AG09309 (cell line): ENCODE measurements at regions not wholly inside any gene's neighbourhood (a gene's known extent, or its start where the extent isn't known, plus 50 kb on each side); places are given as distances from the start of the nearest gene placed in this dataset.

Experiments used
- DNase-seq: peaks from one replicate; pipeline ENCODE4 v3.0.0-alpha.2; 2010; ENCODE audit warnings: low read depth
- H3K4me3 ChIP-seq: 2 replicates; pipeline ENCODE4 v1.5.1; 2011; ENCODE audit warnings: mild to moderate bottlenecking, low read depth, low read length, moderate library complexity; ENCODE audit not compliant: control insufficient read depth
- TF ChIP-seq, protein P1 (sequence below): IDR thresholded peaks from 2 replicates; pipeline ENCODE4 v1.5.1; 2011; ENCODE audit warnings: mild to moderate bottlenecking, low read depth, low read length, inconsistent platforms; ENCODE audit not compliant: insufficient read depth, control insufficient read depth; ENCODE audit errors: missing control alignments

DNA sequence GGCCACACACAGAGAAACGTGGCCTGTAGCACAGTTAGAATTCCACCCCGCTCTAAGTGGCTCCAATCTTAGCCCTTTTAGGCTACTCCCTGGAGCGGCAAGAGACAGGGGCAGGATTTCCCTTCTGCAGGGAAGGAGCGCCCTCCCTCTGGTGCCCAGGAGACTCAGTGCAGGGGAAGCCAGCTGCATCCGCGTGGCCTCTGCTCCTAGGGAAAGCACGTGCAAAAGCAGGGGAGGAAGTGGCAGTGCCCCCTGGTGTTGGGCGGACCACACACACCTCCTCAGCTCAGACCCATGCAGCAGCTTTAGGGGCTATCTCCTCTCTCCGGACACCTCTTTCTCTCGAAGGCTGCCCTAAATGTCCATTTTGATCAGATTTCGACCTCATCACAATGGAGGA is 50.0 kb downstream of the SPRING1 start:
- TF ChIP-seq, protein P1, sequence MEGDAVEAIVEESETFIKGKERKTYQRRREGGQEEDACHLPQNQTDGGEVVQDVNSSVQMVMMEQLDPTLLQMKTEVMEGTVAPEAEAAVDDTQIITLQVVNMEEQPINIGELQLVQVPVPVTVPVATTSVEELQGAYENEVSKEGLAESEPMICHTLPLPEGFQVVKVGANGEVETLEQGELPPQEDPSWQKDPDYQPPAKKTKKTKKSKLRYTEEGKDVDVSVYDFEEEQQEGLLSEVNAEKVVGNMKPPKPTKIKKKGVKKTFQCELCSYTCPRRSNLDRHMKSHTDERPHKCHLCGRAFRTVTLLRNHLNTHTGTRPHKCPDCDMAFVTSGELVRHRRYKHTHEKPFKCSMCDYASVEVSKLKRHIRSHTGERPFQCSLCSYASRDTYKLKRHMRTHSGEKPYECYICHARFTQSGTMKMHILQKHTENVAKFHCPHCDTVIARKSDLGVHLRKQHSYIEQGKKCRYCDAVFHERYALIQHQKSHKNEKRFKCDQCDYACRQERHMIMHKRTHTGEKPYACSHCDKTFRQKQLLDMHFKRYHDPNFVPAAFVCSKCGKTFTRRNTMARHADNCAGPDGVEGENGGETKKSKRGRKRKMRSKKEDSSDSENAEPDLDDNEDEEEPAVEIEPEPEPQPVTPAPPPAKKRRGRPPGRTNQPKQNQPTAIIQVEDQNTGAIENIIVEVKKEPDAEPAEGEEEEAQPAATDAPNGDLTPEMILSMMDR: peak; percentile 35
- DNase-seq: no peak
- no peak overlapping the region for H3K4me3 ChIP-seq

DNA sequence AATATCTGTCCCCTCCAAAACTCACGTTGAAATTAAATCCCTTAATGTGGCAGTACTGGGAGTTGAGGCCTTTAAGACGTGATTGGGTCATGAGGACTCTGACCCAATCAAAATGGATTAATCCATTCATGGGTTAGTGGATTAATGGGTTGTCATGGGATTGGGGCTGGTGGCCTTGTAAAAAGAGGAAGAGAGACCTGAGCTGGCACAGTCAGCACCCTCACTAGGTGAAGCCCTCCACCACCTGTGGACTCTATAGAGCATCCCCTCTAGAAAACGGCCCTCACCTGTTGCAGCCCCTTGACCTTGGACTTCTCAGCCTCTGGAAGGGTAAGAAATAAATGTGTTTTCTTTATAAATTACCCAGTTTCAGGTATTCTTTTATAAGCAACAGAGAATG is 53.0 kb downstream of the SPRING1 start:
- DNase-seq: no peak
- no peak overlapping the region for H3K4me3 ChIP-seq
- TF ChIP-seq, protein P1: no peak

DNA sequence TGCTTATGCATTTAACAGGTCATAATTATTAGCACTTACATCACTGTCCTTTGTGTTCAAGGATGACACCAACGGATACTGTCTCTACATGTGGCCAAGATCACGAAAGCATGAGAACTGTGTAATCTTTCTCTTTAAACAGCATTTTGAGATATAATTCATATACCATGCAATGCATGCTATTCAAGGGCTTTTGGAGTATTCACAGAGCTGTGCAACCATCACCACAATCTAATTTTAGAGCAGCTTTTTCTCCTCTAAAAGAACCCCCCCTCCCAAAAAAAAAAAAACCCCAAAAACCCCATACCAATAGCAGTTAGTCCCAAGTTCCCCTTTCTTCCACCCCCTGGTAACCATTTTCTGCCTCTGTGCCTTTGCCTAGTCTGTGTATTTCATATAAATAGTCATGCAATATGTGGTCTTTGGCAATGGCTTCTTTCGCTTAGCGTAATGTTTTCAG is 60.6 kb downstream of the SPRING1 start:
- no peak for DNase-seq
- no peak overlapping the region for H3K4me3 ChIP-seq
- TF ChIP-seq, protein P1: no peak

GRCh38 chr12:116675339-116676107 is 62.3 kb downstream of the SPRING1 start:
- no peak for DNase-seq
- no peak overlapping the region for H3K4me3 ChIP-seq
- TF ChIP-seq, protein P1: no peak

GRCh38 chr12:116674643-116675183 is 63.2 kb downstream of the SPRING1 start:
- TF ChIP-seq, protein P1: no peak
- no peak for DNase-seq
- H3K4me3 ChIP-seq: no peak overlapping the region

DNA sequence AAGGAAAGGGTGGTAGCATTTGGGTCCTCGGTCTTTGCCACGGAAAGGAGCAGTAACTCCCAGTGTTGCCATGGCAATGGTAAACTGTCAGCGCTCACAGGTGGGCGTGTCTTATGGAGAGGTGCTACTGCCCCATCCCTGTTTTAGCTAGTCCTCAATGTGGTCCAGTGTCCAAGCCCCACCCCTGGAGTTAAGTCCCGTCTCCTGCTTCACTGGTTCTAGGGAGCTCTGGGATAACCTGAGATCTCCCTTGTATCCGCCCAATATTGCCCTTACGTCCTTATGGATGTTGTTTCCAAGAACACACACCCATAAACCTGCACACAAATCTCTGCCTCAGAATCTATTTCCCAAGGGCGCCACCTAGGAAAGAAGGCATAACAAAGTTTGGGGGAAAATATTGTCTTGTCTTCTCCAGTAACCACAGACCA is 64.2 kb downstream of the SPRING1 start:
- no peak overlapping the region for H3K4me3 ChIP-seq
- TF ChIP-seq, protein P1: no peak
- DNase-seq: no peak
